ENCODE measurements at regions not wholly inside any gene's neighbourhood (a gene's known extent, or its start where the extent isn't known, plus 50 kb on each side); places are given as distances from the start of the nearest gene placed in this dataset.

GRCh38 chr2:45218931-45219339 lies 209.7 kb upstream of the SIX2 start:
- intact Hi-C loops (cut with micrococcal nuclease): no loop called here
- no peak for DNase-seq
- Mint-ChIP-seq H3K27ac (no peak overlapping the region), H3K9me3 (peaks cover 0 to 3% (median 0%) of the 10 kb centered on the region in 7 donors), H3K4me3 (no peak overlapping the region), H3K4me1 (no peaks in the 10 kb centered on the region), H3K36me3 (no peaks in the 10 kb centered on the region), H3K27me3 (ENCODE audit: low read depth in 3 of 3) (peaks cover 8 to 11% (median 9%) of the 10 kb centered on the region in 3 donors)
- Histone ChIP-seq H3K27me3 (ENCODE audit: control insufficient read depth in 2 of 2, insufficient read depth in 2 of 2, low read length in 2 of 2) (no peaks in the 10 kb centered on the region), H3K79me2 (ENCODE audit: insufficient read depth, low read length) (no peaks in the 10 kb centered on the region), H3K4me1 (ENCODE audit: control insufficient read depth in 1 of 2, insufficient read depth in 2 of 2, low read length in 2 of 2) (no peaks in the 10 kb centered on the region), H4K20me1 (ENCODE audit: insufficient read depth, low read length) (no peaks in the 10 kb centered on the region), H3K4me2 (replicated peaks; ENCODE audit: extremely low read depth, low read length, poor library complexity, severe bottlenecking) (no peak overlapping the region), H2AFZ (ENCODE audit: insufficient read depth, low read depth, low read length, poor library complexity, severe bottlenecking) (no peak overlapping the region), H3K9ac (ENCODE audit: insufficient read depth, low read length, poor library complexity, severe bottlenecking) (no peak overlapping the region), H3K9me3 (replicated peaks in 1 of 2; ENCODE audit: control insufficient read depth in 1 of 2, insufficient read depth in 1 of 2, low read length in 2 of 2) (no peaks in the 10 kb centered on the region), H3K36me3 (replicated peaks in 1 of 2; ENCODE audit: control insufficient read depth in 1 of 2, insufficient read depth in 2 of 2, low read length in 2 of 2) (no peaks in the 10 kb centered on the region), H3K4me3 (replicated peaks in 1 of 3; ENCODE audit: low read depth in 2 of 3, low read length in 3 of 3) (no peak overlapping the region), H3K27ac (ENCODE audit: low read depth in 1 of 2, low read length in 2 of 2) (no peak overlapping the region)
- 100% methylated on average over 1 of the region's 3 CpGs for WGBS (ENCODE audit: insufficient coverage)
- TF ChIP-seq CTCF (IDR thresholded peaks at IDR 0.05): no peak

- no peaks in the 10 kb centered on the region for H3K79me2 ChIP-seq (ENCODE audit: insufficient read depth, low read length)
- Mint-ChIP-seq H3K9me3 (peaks cover 0 to 3% (median 0%) of the 10 kb centered on the region in 7 donors), H3K27me3 (ENCODE audit: low read depth in 3 of 3) (peaks cover 9 to 11% (median 9%) of the 10 kb centered on the region in 3 donors), H3K4me3 (no peak overlapping the region), H3K27ac (no peak overlapping the region), H3K36me3 (no peaks in the 10 kb centered on the region), H3K4me1 (no peaks in the 10 kb centered on the region)
- H3K36me3 ChIP-seq (replicated peaks in 1 of 2; ENCODE audit: control insufficient read depth in 1 of 2, insufficient read depth in 2 of 2, low read length in 2 of 2): no peaks in the 10 kb centered on the region
- H3K27me3 ChIP-seq (ENCODE audit: control insufficient read depth in 2 of 2, insufficient read depth in 2 of 2, low read length in 2 of 2): no peaks in the 10 kb centered on the region
- no peak for TF ChIP-seq CTCF (IDR thresholded peaks at IDR 0.05)
- H3K4me2 ChIP-seq (replicated peaks; ENCODE audit: extremely low read depth, low read length, poor library complexity, severe bottlenecking): no peak overlapping the region
- no peak overlapping the region for H3K4me3 ChIP-seq (replicated peaks in 1 of 3; ENCODE audit: low read depth in 2 of 3, low read length in 3 of 3)
- H4K20me1 ChIP-seq (ENCODE audit: insufficient read depth, low read length): no peaks in the 10 kb centered on the region
- H3K9ac ChIP-seq (ENCODE audit: insufficient read depth, low read length, poor library complexity, severe bottlenecking): no peak overlapping the region
- H2AFZ ChIP-seq (ENCODE audit: insufficient read depth, low read depth, low read length, poor library complexity, severe bottlenecking): no peak overlapping the region
- DNase-seq: no peak
- no peak overlapping the region for H3K27ac ChIP-seq (ENCODE audit: low read depth in 1 of 2, low read length in 2 of 2)
- no peaks in the 10 kb centered on the region for H3K4me1 ChIP-seq (ENCODE audit: control insufficient read depth in 1 of 2, insufficient read depth in 2 of 2, low read length in 2 of 2)
- no peaks in the 10 kb centered on the region for H3K9me3 ChIP-seq (replicated peaks in 1 of 2; ENCODE audit: control insufficient read depth in 1 of 2, insufficient read depth in 1 of 2, low read length in 2 of 2)
- intact Hi-C loops (cut with micrococcal nuclease): no loop called here
- no CpG with 5 or more reads among the region's 3 CpGs for WGBS (ENCODE audit: insufficient coverage)
These were observed 209.0 kb upstream of the SIX2 start for GRCh38 chr2:45218297-45218696.

All from CD14-positive monocyte (primary cell).